T-helper 2 cell treated with Interferon-gamma antibody and Interleukin-4, amounts not matched to agents 100 ng/mL and 5 ng/mL, for 36 hours (primary cell): ENCODE measurements at regions not wholly inside any gene's neighbourhood (a gene's known extent, or its start where the extent isn't known, plus 50 kb on each side); places are given as distances from the start of the nearest gene placed in this dataset.

Experiments used
- intact Hi-C: fragments of 100-400 bp; cut with micrococcal nuclease; formaldehyde crosslinking; loops from one replicate; pipeline ENCODE4 v1.15.1; 2023

GRCh38 chr4:110878413-110878812 is 255.5 kb upstream of the PITX2 start:
- intact Hi-C loops: no loop called here

GRCh38 chr4:110878956-110879355 is 256.1 kb upstream of the PITX2 start:
- intact Hi-C loops: no loop called here

- intact Hi-C loops: no loop called here
Measured at GRCh38 chr4:110886270-110886669, 263.4 kb upstream of the PITX2 start.

- intact Hi-C loops: no loop called here
Measured at GRCh38 chr4:110886856-110887255, 264.0 kb upstream of the PITX2 start.

- intact Hi-C loops: no loop called here
Measured at GRCh38 chr4:110897784-110898183, 274.9 kb upstream of the PITX2 start.

GRCh38 chr4:110898290-110898689 is 275.4 kb upstream of the PITX2 start:
- intact Hi-C loops: no loop called here

GRCh38 chr4:110900213-110900769 is 277.4 kb upstream of the PITX2 start:
- intact Hi-C loops: no loop called here

GRCh38 chr4:110902500-110902899 is 279.6 kb upstream of the PITX2 start:
- intact Hi-C loops: no loop called here

GRCh38 chr4:110904435-110905065 is 281.7 kb upstream of the PITX2 start:
- intact Hi-C loops: no loop called here

GRCh38 chr4:110905367-110905766 is 282.5 kb upstream of the PITX2 start:
- intact Hi-C loops: no loop called here

- intact Hi-C loops: no loop called here
Measured at GRCh38 chr4:110907801-110908313, 285.0 kb upstream of the PITX2 start.

GRCh38 chr4:110914791-110915190 is 291.9 kb upstream of the PITX2 start:
- intact Hi-C loops: no loop called here

GRCh38 chr4:110915301-110915700 is 292.4 kb upstream of the PITX2 start:
- intact Hi-C loops: no loop called here

GRCh38 chr4:110916505-110916904 is 293.6 kb upstream of the PITX2 start:
- intact Hi-C loops: no loop called here

GRCh38 chr4:110917835-110918234 is 295.0 kb upstream of the PITX2 start:
- intact Hi-C loops: no loop called here

GRCh38 chr4:110920990-110921389 is 298.1 kb upstream of the PITX2 start:
- intact Hi-C loops: no loop called here

- intact Hi-C loops: no loop called here
Measured at GRCh38 chr4:110924761-110925160, 301.9 kb upstream of the PITX2 start.

GRCh38 chr4:110926841-110927400 is 304.0 kb upstream of the PITX2 start:
- intact Hi-C loops: no loop called here

- intact Hi-C loops: no loop called here
Measured at GRCh38 chr4:110933341-110933740, 310.5 kb upstream of the PITX2 start.

- intact Hi-C loops: no loop called here
Measured at GRCh38 chr4:110944501-110944900, 321.6 kb upstream of the PITX2 start.

- intact Hi-C loops: no loop called here
Measured at GRCh38 chr4:110945600-110945999, 322.7 kb upstream of the PITX2 start.

GRCh38 chr4:110949542-110949941 is 326.7 kb upstream of the PITX2 start:
- intact Hi-C loops: no loop called here

- intact Hi-C loops: no loop called here
Measured at GRCh38 chr4:110950731-110951130, 327.9 kb upstream of the PITX2 start.
